Liver (tissue), 8 donors: ENCODE measurements at regions not wholly inside any gene's neighbourhood (a gene's known extent, or its start where the extent isn't known, plus 50 kb on each side); places are given as distances from the start of the nearest gene placed in this dataset.

ENCODE experiments used
- DNase-seq: peaks from one replicate; pipeline ENCODE4 v3.0.0-alpha.2; 2017; ENCODE audit warnings: low spot score
- H3K27ac ChIP-seq, 2 donors: one replicate each; pipeline ENCODE4 v1.7.0; 2013; ENCODE audit warnings: inconsistent platforms in 2 of 2, low read length in 2 of 2, control low read depth in 1 of 2, low read depth in 1 of 2, mild to moderate bottlenecking in 1 of 2
- H3K27me3 ChIP-seq, 4 donors: one replicate each; pipeline versions ENCODE4 v1.6.1 to v1.7.0; 2013; ENCODE audit warnings: low read length in 3 of 4, inconsistent platforms in 1 of 4, mild to moderate bottlenecking in 1 of 4, moderate library complexity in 1 of 4; ENCODE audit not compliant: control insufficient read depth in 4 of 4, insufficient read depth in 4 of 4
- H3K36me3 ChIP-seq, 4 donors: one replicate each; pipeline versions ENCODE4 v1.6.1 to v1.7.0; 2013; ENCODE audit warnings: low read length in 3 of 4, mild to moderate bottlenecking in 3 of 4, low read depth in 1 of 4, moderate library complexity in 1 of 4; ENCODE audit not compliant: control insufficient read depth in 4 of 4, insufficient read depth in 3 of 4
- H3K4me1 ChIP-seq, 4 donors: one replicate each; pipeline versions ENCODE4 v1.6.1 to v1.7.0; 2013; ENCODE audit warnings: low read length in 3 of 4, mild to moderate bottlenecking in 3 of 4, moderate library complexity in 1 of 4; ENCODE audit not compliant: control insufficient read depth in 4 of 4, insufficient read depth in 4 of 4
- H3K4me3 ChIP-seq, 3 donors: one replicate each; pipeline versions ENCODE4 v1.6.1 to v1.7.0; 2013; ENCODE audit warnings: low read length in 3 of 3, control low read depth in 1 of 3, low read depth in 1 of 3, mild to moderate bottlenecking in 1 of 3
- H3K9ac ChIP-seq, 2 donors: one replicate each; pipeline ENCODE4 v1.7.0; 2013; ENCODE audit warnings: low read length in 2 of 2, mild to moderate bottlenecking in 2 of 2, moderate library complexity in 2 of 2, control low read depth in 1 of 2, low read depth in 1 of 2
- H3K9me3 ChIP-seq, 4 donors: one replicate each; pipeline versions ENCODE4 v1.6.1 to v1.7.0; 2013; ENCODE audit warnings: low read length in 3 of 4; ENCODE audit not compliant: control insufficient read depth in 4 of 4
- ATF3 ChIP-seq: IDR thresholded peaks from 2 replicates; pipeline ENCODE4 v1.6.1; 2016; ENCODE audit warnings: antibody characterized with exemption
- EGR1 ChIP-seq, 2 donors: IDR thresholded peaks; 2 replicates each; pipeline ENCODE4 v1.6.1; 2016 to 2018; ENCODE audit warnings: antibody characterized with exemption in 2 of 2, low read depth in 2 of 2
- FOXA1 ChIP-seq: IDR thresholded peaks from 2 replicates; pipeline ENCODE4 v1.6.1; 2016; ENCODE audit warnings: antibody characterized with exemption
- FOXA2 ChIP-seq: IDR thresholded peaks from 2 replicates; pipeline ENCODE4 v1.6.1; 2016; ENCODE audit warnings: antibody characterized with exemption
- GABPA ChIP-seq, 2 donors: IDR thresholded peaks in 1 of 2; conservative IDR thresholded peaks in 1 of 2; 2 replicates each; pipeline ENCODE4 v1.6.1; 2016; ENCODE audit warnings: antibody characterized with exemption in 2 of 2, mild to moderate bottlenecking in 1 of 2, moderate library complexity in 1 of 2
- HNF4A ChIP-seq, 2 donors: conservative IDR thresholded peaks; 2 replicates each; pipeline ENCODE4 v1.6.1; 2016; ENCODE audit warnings: antibody characterized with exemption in 2 of 2, mild to moderate bottlenecking in 2 of 2
- HNF4G ChIP-seq: IDR thresholded peaks from 2 replicates; pipeline ENCODE4 v1.6.1; 2016; ENCODE audit warnings: antibody characterized with exemption
- JUND ChIP-seq, 2 donors: IDR thresholded peaks; 2 replicates each; pipeline ENCODE4 v1.6.1; 2016; ENCODE audit warnings: antibody characterized with exemption in 2 of 2
- MAX ChIP-seq: IDR thresholded peaks from 2 replicates; pipeline ENCODE4 v1.6.1; 2016; ENCODE audit warnings: antibody characterized with exemption
- NR2F2 ChIP-seq: IDR thresholded peaks from 2 replicates; pipeline ENCODE4 v1.6.1; 2016; ENCODE audit warnings: antibody characterized with exemption
- RAD21 ChIP-seq, 2 donors: IDR thresholded peaks; 2 replicates each; pipeline ENCODE4 v1.6.1; 2016; ENCODE audit warnings: antibody characterized with exemption in 2 of 2, mild to moderate bottlenecking in 2 of 2
- RXRA ChIP-seq, 2 donors: IDR thresholded peaks; 2 replicates each; pipeline ENCODE4 v1.6.1; 2017 to 2018; ENCODE audit warnings: antibody characterized with exemption in 2 of 2, mild to moderate bottlenecking in 1 of 2
- SP1 ChIP-seq: IDR thresholded peaks from 2 replicates; pipeline ENCODE4 v1.6.1; 2018; ENCODE audit warnings: antibody characterized with exemption, mild to moderate bottlenecking
- TAF1 ChIP-seq: conservative IDR thresholded peaks from 2 replicates; pipeline ENCODE4 v1.6.1; 2016; ENCODE audit warnings: antibody characterized with exemption, mild to moderate bottlenecking
- YY1 ChIP-seq: IDR thresholded peaks from 2 replicates; pipeline ENCODE4 v1.6.1; 2016; ENCODE audit warnings: antibody characterized with exemption, mild to moderate bottlenecking
- ZBTB33 ChIP-seq: IDR thresholded peaks from 2 replicates; pipeline ENCODE4 v1.6.1; 2016; ENCODE audit warnings: antibody characterized with exemption
- WGBS: extraction: QIAGEN DNeasy Blood & Tissue Kit; methylation state at CpG from one replicate; pipeline ENCODE4 v1.1.7; 2013; 5-methylcytosine and 5-hydroxymethylcytosine counted together
- TF ChIP-seq, protein P1 (sequence below): fragments of 150-350 bp; IDR thresholded peaks from 2 replicates; pipeline ENCODE4 v1.5.1; 2017; ENCODE audit warnings: improper control_type of control experiment, low read depth, low read length; ENCODE audit not compliant: missing input control
- TF ChIP-seq, protein P2 (sequence below): IDR thresholded peaks from 2 replicates; pipeline ENCODE4 v1.6.1; 2016; ENCODE audit warnings: antibody characterized with exemption, mild to moderate bottlenecking
- donor health status: healthy.
- donor health status: healthy.
- donor health status: healthy.
- donor health status: healthy.
- donor health status: healthy.

GRCh38 chrX:147522981-147523380 lies 388.7 kb upstream of the FMR1 start:
- WGBS, result 78% methylated on average over 2 of the region's 2 CpGs
- no peak overlapping the region for H3K4me3 ChIP-seq
- no peak for TF ChIP-seq FOXA1
- no peak for TF ChIP-seq RXRA (IDR thresholded peaks at IDR 0.05)
- no peak for TF ChIP-seq YY1
- no peak for TF ChIP-seq HNF4A (conservative IDR thresholded peaks at IDR 0.05)
- TF ChIP-seq TAF1, result no peak
- no peak for TF ChIP-seq FOXA2
- TF ChIP-seq EGR1 (IDR thresholded peaks at IDR 0.05; ENCODE audit: low read depth in 2 of 2), result no peak
- TF ChIP-seq SP1, result no peak
- TF ChIP-seq MAX, result no peak
- TF ChIP-seq NR2F2, result no peak
- no peak for TF ChIP-seq JUND (IDR thresholded peaks at IDR 0.05)
- TF ChIP-seq ATF3, result no peak
- TF ChIP-seq, protein P1, sequence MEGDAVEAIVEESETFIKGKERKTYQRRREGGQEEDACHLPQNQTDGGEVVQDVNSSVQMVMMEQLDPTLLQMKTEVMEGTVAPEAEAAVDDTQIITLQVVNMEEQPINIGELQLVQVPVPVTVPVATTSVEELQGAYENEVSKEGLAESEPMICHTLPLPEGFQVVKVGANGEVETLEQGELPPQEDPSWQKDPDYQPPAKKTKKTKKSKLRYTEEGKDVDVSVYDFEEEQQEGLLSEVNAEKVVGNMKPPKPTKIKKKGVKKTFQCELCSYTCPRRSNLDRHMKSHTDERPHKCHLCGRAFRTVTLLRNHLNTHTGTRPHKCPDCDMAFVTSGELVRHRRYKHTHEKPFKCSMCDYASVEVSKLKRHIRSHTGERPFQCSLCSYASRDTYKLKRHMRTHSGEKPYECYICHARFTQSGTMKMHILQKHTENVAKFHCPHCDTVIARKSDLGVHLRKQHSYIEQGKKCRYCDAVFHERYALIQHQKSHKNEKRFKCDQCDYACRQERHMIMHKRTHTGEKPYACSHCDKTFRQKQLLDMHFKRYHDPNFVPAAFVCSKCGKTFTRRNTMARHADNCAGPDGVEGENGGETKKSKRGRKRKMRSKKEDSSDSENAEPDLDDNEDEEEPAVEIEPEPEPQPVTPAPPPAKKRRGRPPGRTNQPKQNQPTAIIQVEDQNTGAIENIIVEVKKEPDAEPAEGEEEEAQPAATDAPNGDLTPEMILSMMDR, result no peak
- TF ChIP-seq, protein P2, sequence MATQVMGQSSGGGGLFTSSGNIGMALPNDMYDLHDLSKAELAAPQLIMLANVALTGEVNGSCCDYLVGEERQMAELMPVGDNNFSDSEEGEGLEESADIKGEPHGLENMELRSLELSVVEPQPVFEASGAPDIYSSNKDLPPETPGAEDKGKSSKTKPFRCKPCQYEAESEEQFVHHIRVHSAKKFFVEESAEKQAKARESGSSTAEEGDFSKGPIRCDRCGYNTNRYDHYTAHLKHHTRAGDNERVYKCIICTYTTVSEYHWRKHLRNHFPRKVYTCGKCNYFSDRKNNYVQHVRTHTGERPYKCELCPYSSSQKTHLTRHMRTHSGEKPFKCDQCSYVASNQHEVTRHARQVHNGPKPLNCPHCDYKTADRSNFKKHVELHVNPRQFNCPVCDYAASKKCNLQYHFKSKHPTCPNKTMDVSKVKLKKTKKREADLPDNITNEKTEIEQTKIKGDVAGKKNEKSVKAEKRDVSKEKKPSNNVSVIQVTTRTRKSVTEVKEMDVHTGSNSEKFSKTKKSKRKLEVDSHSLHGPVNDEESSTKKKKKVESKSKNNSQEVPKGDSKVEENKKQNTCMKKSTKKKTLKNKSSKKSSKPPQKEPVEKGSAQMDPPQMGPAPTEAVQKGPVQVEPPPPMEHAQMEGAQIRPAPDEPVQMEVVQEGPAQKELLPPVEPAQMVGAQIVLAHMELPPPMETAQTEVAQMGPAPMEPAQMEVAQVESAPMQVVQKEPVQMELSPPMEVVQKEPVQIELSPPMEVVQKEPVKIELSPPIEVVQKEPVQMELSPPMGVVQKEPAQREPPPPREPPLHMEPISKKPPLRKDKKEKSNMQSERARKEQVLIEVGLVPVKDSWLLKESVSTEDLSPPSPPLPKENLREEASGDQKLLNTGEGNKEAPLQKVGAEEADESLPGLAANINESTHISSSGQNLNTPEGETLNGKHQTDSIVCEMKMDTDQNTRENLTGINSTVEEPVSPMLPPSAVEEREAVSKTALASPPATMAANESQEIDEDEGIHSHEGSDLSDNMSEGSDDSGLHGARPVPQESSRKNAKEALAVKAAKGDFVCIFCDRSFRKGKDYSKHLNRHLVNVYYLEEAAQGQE, result no peak
- no peak for TF ChIP-seq ZBTB33
- TF ChIP-seq GABPA (IDR thresholded peaks at IDR 0.05 in 1 of 2, conservative IDR thresholded peaks at IDR 0.05 in 1 of 2), result no peak
- no peak for TF ChIP-seq RAD21 (IDR thresholded peaks at IDR 0.05)
- no peak for TF ChIP-seq HNF4G
- no peaks in the 10 kb centered on the region for H3K9me3 ChIP-seq
- H3K27ac ChIP-seq, result no peak overlapping the region
- no peaks in the 10 kb centered on the region for H3K36me3 ChIP-seq
- H3K27me3 ChIP-seq, result no peaks in the 10 kb centered on the region
- no peak for DNase-seq
- H3K4me1 ChIP-seq, result no peaks in the 10 kb centered on the region
- no peak overlapping the region for H3K9ac ChIP-seq
